Psoas muscle (tissue), 7 donors: ENCODE measurements at regions not wholly inside any gene's neighbourhood (a gene's known extent, or its start where the extent isn't known, plus 50 kb on each side); places are given as distances from the start of the nearest gene placed in this dataset.

Source experiments
- ATAC-seq, 4 donors: fragments of 200-7000 bp; cut with Tn5 transposase; one replicate each; pipeline ENCODE4 v1.9.1; 2020; ENCODE audit warnings: moderate library complexity in 3 of 4, mild to moderate bottlenecking in 2 of 4
- DNase-seq, 2 donors: peaks; one replicate each; pipeline ENCODE4 v3.0.0-alpha.2; 2020
- H3K27ac ChIP-seq: fragments of 200-600 bp; one replicate; pipeline ENCODE4 v1.8.0; 2022
- H3K27me3 ChIP-seq, 3 donors: fragments of 200-600 bp in 1 of 3; one replicate each; pipeline versions ENCODE4 v1.6.1 to v1.8.0; 2013 to 2022; ENCODE audit warnings: low read length in 2 of 3, mild to moderate bottlenecking in 2 of 3, moderate library complexity in 1 of 3; ENCODE audit not compliant: insufficient read depth in 3 of 3
- H3K36me3 ChIP-seq, 2 donors: fragments of 200-600 bp in 1 of 2; one replicate each; pipeline versions ENCODE4 v1.6.1 to v1.8.0; 2013 to 2022; ENCODE audit warnings: low read depth in 1 of 2, mild to moderate bottlenecking in 1 of 2, moderate library complexity in 1 of 2; ENCODE audit not compliant: insufficient read depth in 1 of 2
- H3K4me1 ChIP-seq: fragments of 200-600 bp; one replicate; pipeline ENCODE4 v1.8.0; 2022
- H3K4me3 ChIP-seq: fragments of 200-600 bp; one replicate; pipeline ENCODE4 v1.8.0; 2022; ENCODE audit warnings: mild to moderate bottlenecking
- H3K9me3 ChIP-seq: fragments of 200-600 bp; one replicate; pipeline ENCODE4 v1.8.0; 2022
- WGBS, 3 donors: extraction: QIAGEN DNeasy Blood & Tissue Kit; methylation state at CpG; one replicate each; pipeline versions ENCODE4 v1.1.6 to v1.1.7; 2013; 5-methylcytosine and 5-hydroxymethylcytosine counted together
- intact Hi-C, 2 donors: fragments of 100-400 bp; cut with DNase I; formaldehyde crosslinking; loops; one replicate each; pipeline versions ENCODE4 v1.11.0 to v1.14.2; 2022
- TF ChIP-seq, protein P1 (sequence below): fragments of 200-600 bp; IDR thresholded peaks from one replicate; pipeline ENCODE4 v1.8.0; 2022; ENCODE audit warnings: antibody characterized with exemption
- donor health status: healthy with polysubstance abuse.
- donor health status: DM: no; HTN: no; CAD: no; lungs with moderate emphysema.
- donor health status: Bipolar disorder and iron deficiency.
- donor health status: healthy.
- donor health status: DM: yes; HTN: yes; CAD: no.
- donor health status: DM: no; HTN: no; CAD: no.
- donor health status: DM: yes; HTN: yes; CAD: no.

DNA sequence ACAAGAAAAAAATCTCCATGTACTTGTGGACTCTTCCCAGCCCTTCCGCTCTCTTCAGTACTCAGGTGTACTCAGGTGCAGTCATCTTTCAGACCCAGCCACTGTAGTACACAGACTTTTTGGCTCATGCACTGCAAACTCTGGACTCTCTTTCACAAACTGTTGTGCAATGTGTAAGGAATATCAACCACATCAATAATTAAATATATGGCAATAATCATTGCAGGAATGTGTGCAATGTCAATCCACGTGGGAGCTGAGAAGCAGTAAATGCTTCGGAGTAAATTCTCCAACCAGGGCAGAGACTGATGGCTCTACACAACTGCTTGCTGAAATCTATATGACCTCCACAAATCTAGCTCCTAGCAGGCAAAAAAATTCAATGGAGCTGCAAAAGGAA, 287.3 kb upstream of the COL8A1 start:
- Histone ChIP-seq H3K27ac (no peak overlapping the region), H3K9me3 (no peaks in the 10 kb centered on the region), H3K4me1 (no peaks in the 10 kb centered on the region), H3K4me3 (no peak overlapping the region), H3K36me3 (no peaks in the 10 kb centered on the region), H3K27me3 (no peaks in the 10 kb centered on the region)
- TF ChIP-seq, protein P1, sequence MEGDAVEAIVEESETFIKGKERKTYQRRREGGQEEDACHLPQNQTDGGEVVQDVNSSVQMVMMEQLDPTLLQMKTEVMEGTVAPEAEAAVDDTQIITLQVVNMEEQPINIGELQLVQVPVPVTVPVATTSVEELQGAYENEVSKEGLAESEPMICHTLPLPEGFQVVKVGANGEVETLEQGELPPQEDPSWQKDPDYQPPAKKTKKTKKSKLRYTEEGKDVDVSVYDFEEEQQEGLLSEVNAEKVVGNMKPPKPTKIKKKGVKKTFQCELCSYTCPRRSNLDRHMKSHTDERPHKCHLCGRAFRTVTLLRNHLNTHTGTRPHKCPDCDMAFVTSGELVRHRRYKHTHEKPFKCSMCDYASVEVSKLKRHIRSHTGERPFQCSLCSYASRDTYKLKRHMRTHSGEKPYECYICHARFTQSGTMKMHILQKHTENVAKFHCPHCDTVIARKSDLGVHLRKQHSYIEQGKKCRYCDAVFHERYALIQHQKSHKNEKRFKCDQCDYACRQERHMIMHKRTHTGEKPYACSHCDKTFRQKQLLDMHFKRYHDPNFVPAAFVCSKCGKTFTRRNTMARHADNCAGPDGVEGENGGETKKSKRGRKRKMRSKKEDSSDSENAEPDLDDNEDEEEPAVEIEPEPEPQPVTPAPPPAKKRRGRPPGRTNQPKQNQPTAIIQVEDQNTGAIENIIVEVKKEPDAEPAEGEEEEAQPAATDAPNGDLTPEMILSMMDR: no peak
- no peak for DNase-seq
- 56 to 62% (median 56%) methylated on average over 3 of the region's 3 CpGs for WGBS, 3 donors
- ATAC-seq: no peak
- intact Hi-C loops: no loop called here

DNA sequence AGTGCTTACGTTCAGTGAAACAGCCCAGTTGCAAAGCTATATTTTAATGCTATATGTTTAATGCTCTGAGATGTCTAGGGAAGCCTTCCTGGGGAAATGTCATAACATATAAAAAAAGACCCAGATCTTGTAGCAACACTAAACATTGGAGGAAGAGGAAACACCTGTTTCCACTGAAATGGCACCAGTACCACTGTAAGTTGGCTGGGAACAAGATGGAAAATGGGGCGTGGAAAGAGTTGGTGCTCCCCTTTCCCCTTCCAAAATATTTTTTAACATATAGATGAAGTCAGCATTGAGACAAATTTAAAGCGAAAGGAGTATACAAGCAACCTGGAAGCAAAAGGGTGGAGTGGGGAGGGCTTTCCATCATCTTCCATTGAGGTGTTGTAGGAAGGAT, 289.9 kb upstream of the COL8A1 start:
- intact Hi-C loops: no loop called here
- H3K36me3 ChIP-seq: no peaks in the 10 kb centered on the region
- ATAC-seq (no peak), DNase-seq (no peak)
- no peak overlapping the region for H3K4me3 ChIP-seq
- TF ChIP-seq, protein P1: no peak
- 63 to 72% (median 66%) methylated on average over 3 of the region's 3 CpGs for WGBS, 3 donors
- no peaks in the 10 kb centered on the region for H3K4me1 ChIP-seq
- H3K27me3 ChIP-seq: no peaks in the 10 kb centered on the region
- no peaks in the 10 kb centered on the region for H3K9me3 ChIP-seq
- no peak overlapping the region for H3K27ac ChIP-seq

DNA sequence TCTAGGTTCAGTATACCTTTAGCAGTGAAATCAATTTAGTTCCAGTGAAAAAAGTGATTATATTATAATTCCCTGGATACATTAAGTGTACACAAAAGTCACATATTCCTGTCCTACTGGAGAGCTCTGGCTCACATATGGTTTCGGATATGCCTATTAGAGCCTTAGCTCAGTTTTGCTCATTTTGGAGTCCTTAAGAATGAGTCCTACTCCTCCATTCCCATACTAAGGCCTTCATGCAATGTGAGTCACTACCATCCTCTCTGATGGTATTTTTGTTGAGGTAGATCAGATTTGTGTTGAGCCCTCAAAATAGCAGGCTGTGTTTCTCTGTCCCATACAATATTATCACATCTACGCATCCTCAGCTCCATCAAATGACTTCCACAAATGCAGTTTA, 294.2 kb upstream of the COL8A1 start:
- TF ChIP-seq, protein P1: no peak
- H3K36me3 ChIP-seq: no peaks in the 10 kb centered on the region
- no peak for ATAC-seq
- intact Hi-C loops: no loop called here
- no peak for DNase-seq
- WGBS, 3 donors: 85 to 88% (median 87%) methylated on average over 2 of the region's 2 CpGs
- H3K9me3 ChIP-seq: peaks cover 5% of the 10 kb centered on the region
- H3K4me3 ChIP-seq: no peak overlapping the region
- H3K27ac ChIP-seq: no peak overlapping the region
- no peaks in the 10 kb centered on the region for H3K27me3 ChIP-seq
- H3K4me1 ChIP-seq: no peaks in the 10 kb centered on the region

DNA sequence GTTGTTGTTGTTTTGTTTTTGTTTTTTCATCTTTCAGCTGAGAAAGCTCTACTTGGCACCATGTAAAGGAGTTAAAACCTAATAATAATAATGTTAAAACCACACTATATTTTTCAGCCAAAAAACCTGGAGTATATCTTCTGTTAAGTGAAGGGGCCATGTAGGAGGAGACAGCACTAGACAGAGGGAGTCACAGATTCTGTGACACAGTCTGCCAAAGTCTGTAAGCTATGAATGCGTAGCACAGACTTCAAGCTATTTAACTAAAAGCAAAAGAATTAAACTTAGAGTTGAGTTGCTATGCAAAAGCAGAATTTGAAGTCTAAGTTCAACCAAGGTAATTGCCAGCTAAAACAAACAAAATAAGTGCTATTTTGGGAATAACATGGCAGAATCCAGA, 296.0 kb upstream of the COL8A1 start:
- Histone ChIP-seq H3K9me3 (peaks cover 8% of the 10 kb centered on the region), H3K4me1 (no peaks in the 10 kb centered on the region), H3K4me3 (no peak overlapping the region), H3K27me3 (no peaks in the 10 kb centered on the region), H3K27ac (no peak overlapping the region), H3K36me3 (no peaks in the 10 kb centered on the region)
- no peak for ATAC-seq
- no peak for DNase-seq
- 38 to 55% (median 49%) methylated on average over 1 of the region's 1 CpG for WGBS, 3 donors
- intact Hi-C loops: no loop called here
- TF ChIP-seq, protein P1: no peak

DNA sequence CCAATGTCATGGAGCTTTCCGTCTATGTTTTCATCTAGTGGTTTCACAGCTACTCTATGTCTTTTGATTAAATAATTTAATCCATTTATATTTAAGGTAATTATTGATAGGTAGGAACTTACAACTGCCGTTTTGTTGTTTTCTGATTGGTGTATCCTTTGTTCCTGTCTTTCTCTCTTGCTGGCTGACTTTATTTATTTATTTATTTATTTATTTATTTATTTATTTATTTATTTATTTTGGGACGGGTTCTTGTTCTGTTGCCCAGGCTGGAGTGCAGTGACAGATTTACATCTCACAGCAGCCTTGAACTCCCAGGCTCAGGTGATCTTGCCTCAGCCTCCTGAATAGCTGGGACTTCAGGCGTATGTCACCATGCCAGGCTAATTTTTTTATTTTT, 299.2 kb upstream of the COL8A1 start:
- intact Hi-C loops: no loop called here
- ATAC-seq: no peak
- TF ChIP-seq, protein P1: no peak
- no peak for DNase-seq
- H3K36me3 ChIP-seq: no peaks in the 10 kb centered on the region
- 79 to 95% (median 91%) methylated on average over 4 of the region's 4 CpGs for WGBS, 3 donors
- no peak overlapping the region for H3K4me3 ChIP-seq
- no peaks in the 10 kb centered on the region for H3K27me3 ChIP-seq
- H3K27ac ChIP-seq: no peak overlapping the region
- peaks cover 8% of the 10 kb centered on the region for H3K9me3 ChIP-seq
- H3K4me1 ChIP-seq: no peaks in the 10 kb centered on the region
